Psoas muscle (tissue), 7 donors: ENCODE measurements at regions not wholly inside any gene's neighbourhood (a gene's known extent, or its start where the extent isn't known, plus 50 kb on each side); places are given as distances from the start of the nearest gene placed in this dataset.

Experiments used
- ATAC-seq, 4 donors: fragments of 200-7000 bp; cut with Tn5 transposase; one replicate each; pipeline ENCODE4 v1.9.1; 2020; ENCODE audit warnings: moderate library complexity in 3 of 4, mild to moderate bottlenecking in 2 of 4
- DNase-seq, 2 donors: peaks; one replicate each; pipeline ENCODE4 v3.0.0-alpha.2; 2020
- H3K27ac ChIP-seq: fragments of 200-600 bp; one replicate; pipeline ENCODE4 v1.8.0; 2022
- H3K27me3 ChIP-seq, 3 donors: fragments of 200-600 bp in 1 of 3; one replicate each; pipeline versions ENCODE4 v1.6.1 to v1.8.0; 2013 to 2022; ENCODE audit warnings: low read length in 2 of 3, mild to moderate bottlenecking in 2 of 3, moderate library complexity in 1 of 3; ENCODE audit not compliant: insufficient read depth in 3 of 3
- H3K36me3 ChIP-seq, 2 donors: fragments of 200-600 bp in 1 of 2; one replicate each; pipeline versions ENCODE4 v1.6.1 to v1.8.0; 2013 to 2022; ENCODE audit warnings: low read depth in 1 of 2, mild to moderate bottlenecking in 1 of 2, moderate library complexity in 1 of 2; ENCODE audit not compliant: insufficient read depth in 1 of 2
- H3K4me1 ChIP-seq: fragments of 200-600 bp; one replicate; pipeline ENCODE4 v1.8.0; 2022
- H3K4me3 ChIP-seq: fragments of 200-600 bp; one replicate; pipeline ENCODE4 v1.8.0; 2022; ENCODE audit warnings: mild to moderate bottlenecking
- H3K9me3 ChIP-seq: fragments of 200-600 bp; one replicate; pipeline ENCODE4 v1.8.0; 2022
- WGBS, 3 donors: extraction: QIAGEN DNeasy Blood & Tissue Kit; methylation state at CpG; one replicate each; pipeline versions ENCODE4 v1.1.6 to v1.1.7; 2013; 5-methylcytosine and 5-hydroxymethylcytosine counted together
- intact Hi-C, 2 donors: fragments of 100-400 bp; cut with DNase I; formaldehyde crosslinking; loops; one replicate each; pipeline versions ENCODE4 v1.11.0 to v1.14.2; 2022
- TF ChIP-seq, protein P1 (sequence below): fragments of 200-600 bp; IDR thresholded peaks from one replicate; pipeline ENCODE4 v1.8.0; 2022; ENCODE audit warnings: antibody characterized with exemption
- donor health status: healthy with polysubstance abuse.
- donor health status: DM: no; HTN: no; CAD: no; lungs with moderate emphysema.
- donor health status: Bipolar disorder and iron deficiency.
- donor health status: healthy.
- donor health status: DM: yes; HTN: yes; CAD: no.
- donor health status: DM: no; HTN: no; CAD: no.
- donor health status: DM: yes; HTN: yes; CAD: no.

DNA sequence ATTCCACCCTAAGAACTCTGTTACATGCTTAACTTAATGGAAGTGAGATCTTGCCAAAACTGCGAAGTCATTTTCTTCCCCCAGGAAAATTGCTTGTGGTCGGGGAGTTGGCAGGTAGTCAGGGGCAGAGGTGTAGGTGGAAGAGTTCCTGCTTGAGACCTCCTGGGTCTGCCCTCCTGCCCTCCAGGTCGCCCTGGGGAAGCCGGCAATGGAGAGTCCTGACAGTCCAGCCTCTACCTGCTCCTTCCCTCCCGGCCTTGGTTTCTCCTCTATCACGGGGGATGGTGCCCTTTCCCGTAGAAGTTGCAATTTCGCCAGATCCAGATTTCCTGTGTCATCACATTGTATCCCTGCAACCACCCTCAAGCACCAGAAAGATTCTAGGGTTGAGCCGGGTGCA is 463.8 kb downstream of the MATN1 start:
- WGBS, 3 donors = 44 to 47% (median 45%) methylated on average over 9 of the region's 9 CpGs
- H3K27ac ChIP-seq = no peak overlapping the region
- intact Hi-C loops = no loop called here
- peaks cover 0 to 5% (median 0%) of the 10 kb centered on the region in 3 donors for H3K27me3 ChIP-seq
- H3K4me3 ChIP-seq = no peak overlapping the region
- ATAC-seq (no peak), DNase-seq (no peak)
- H3K36me3 ChIP-seq = no peaks in the 10 kb centered on the region
- TF ChIP-seq, protein P1, sequence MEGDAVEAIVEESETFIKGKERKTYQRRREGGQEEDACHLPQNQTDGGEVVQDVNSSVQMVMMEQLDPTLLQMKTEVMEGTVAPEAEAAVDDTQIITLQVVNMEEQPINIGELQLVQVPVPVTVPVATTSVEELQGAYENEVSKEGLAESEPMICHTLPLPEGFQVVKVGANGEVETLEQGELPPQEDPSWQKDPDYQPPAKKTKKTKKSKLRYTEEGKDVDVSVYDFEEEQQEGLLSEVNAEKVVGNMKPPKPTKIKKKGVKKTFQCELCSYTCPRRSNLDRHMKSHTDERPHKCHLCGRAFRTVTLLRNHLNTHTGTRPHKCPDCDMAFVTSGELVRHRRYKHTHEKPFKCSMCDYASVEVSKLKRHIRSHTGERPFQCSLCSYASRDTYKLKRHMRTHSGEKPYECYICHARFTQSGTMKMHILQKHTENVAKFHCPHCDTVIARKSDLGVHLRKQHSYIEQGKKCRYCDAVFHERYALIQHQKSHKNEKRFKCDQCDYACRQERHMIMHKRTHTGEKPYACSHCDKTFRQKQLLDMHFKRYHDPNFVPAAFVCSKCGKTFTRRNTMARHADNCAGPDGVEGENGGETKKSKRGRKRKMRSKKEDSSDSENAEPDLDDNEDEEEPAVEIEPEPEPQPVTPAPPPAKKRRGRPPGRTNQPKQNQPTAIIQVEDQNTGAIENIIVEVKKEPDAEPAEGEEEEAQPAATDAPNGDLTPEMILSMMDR = no peak
- no peaks in the 10 kb centered on the region for H3K9me3 ChIP-seq
- H3K4me1 ChIP-seq = no peaks in the 10 kb centered on the region

DNA sequence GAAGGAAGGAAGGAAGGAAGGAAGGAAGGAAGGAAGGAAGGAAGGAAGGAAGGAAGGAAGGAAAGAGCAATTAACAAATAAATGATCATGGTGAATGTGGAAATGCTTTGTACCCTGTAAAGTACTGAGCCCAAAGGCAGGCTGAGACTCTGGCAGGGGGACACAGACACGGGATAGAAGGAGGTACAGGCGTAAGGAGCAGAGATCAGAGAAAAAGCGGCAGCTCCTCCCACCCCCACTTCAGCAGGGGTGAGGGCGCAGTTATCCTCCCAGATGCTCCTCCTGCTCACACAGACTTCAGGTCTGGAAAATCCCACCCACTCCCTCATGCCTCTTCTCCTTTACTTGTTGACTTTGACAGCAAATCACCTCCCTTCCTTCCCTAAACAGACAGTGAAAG is 464.5 kb downstream of the MATN1 start:
- 13 to 15% (median 14%) methylated on average over 4 of the region's 4 CpGs for WGBS, 3 donors
- Histone ChIP-seq H3K4me3 (no peak overlapping the region), H3K36me3 (no peaks in the 10 kb centered on the region), H3K27ac (no peak overlapping the region), H3K4me1 (no peaks in the 10 kb centered on the region), H3K27me3 (peaks cover 0 to 5% (median 0%) of the 10 kb centered on the region in 3 donors), H3K9me3 (no peaks in the 10 kb centered on the region)
- intact Hi-C loops = no loop called here
- ATAC-seq (no peak), DNase-seq (no peak)
- TF ChIP-seq, protein P1 = no peak

DNA sequence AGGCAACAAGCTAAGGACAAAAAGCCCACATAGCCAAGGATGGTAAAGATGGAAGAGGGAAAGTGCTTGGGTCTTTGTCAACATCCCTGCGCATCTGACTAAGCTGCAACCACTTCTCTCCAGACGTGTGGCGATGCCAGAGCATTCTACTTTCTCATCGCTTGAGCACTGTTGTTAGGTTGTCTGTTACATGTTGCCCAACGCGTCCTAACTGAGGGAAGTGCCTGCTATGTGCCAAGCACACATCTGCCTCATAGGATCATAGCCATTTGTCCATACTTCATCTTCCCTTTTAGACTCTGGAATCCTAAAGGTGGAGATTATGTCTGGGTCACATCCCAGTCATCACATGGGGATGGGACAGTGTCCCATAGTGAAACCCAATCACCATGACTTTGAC is 464.9 kb downstream of the MATN1 start:
- H3K9me3 ChIP-seq = no peaks in the 10 kb centered on the region
- H3K4me3 ChIP-seq = no peak overlapping the region
- peaks cover 0 to 6% (median 0%) of the 10 kb centered on the region in 3 donors for H3K27me3 ChIP-seq
- no peaks in the 10 kb centered on the region for H3K4me1 ChIP-seq
- ATAC-seq (no peak), DNase-seq (no peak)
- H3K27ac ChIP-seq = no peak overlapping the region
- no peaks in the 10 kb centered on the region for H3K36me3 ChIP-seq
- TF ChIP-seq, protein P1 = no peak
- intact Hi-C loops = no loop called here
- WGBS, 3 donors = 62 to 71% (median 67%) methylated on average over 6 of the region's 6 CpGs

DNA sequence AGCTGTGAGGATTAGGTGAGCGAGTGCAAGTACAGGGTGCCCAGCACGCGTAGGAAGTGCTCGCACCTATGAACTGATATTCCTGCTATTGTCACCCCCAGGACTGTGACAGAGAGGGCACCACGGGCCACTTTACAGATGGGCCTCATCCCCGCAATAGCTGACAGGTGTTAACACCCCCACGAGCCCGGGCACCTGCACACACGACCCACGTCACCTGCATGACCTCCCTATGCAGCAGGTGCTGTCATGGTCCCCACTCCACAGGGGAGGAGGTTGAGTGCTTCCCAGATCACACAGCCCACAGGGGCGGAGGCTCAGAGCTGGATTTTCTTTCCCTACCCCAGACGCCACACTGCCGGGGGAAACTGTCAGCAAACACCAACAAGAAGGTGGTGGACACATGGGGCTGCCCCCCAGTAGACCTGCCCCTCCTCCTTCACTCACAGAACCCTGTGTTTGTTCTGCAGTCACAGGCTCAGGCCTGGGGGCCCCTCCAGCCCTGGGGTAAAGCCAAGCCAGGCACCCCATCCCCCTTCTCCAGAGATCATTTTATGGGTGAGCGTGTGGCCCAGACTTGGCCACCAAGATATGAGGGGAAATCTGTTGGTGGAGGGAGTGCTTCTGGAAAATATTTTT is 465.5 kb downstream of the MATN1 start:
- no peaks in the 10 kb centered on the region for H3K9me3 ChIP-seq
- peaks cover 0 to 8% (median 0%) of the 10 kb centered on the region in 3 donors for H3K27me3 ChIP-seq
- no peak for ATAC-seq
- no peaks in the 10 kb centered on the region for H3K36me3 ChIP-seq
- H3K4me1 ChIP-seq = no peaks in the 10 kb centered on the region
- TF ChIP-seq, protein P1 = no peak
- H3K27ac ChIP-seq = no peak overlapping the region
- intact Hi-C loops = no loop called here
- 74 to 81% (median 79%) methylated on average over 14 of the region's 14 CpGs for WGBS, 3 donors
- no peak overlapping the region for H3K4me3 ChIP-seq
- DNase-seq = no peak

DNA sequence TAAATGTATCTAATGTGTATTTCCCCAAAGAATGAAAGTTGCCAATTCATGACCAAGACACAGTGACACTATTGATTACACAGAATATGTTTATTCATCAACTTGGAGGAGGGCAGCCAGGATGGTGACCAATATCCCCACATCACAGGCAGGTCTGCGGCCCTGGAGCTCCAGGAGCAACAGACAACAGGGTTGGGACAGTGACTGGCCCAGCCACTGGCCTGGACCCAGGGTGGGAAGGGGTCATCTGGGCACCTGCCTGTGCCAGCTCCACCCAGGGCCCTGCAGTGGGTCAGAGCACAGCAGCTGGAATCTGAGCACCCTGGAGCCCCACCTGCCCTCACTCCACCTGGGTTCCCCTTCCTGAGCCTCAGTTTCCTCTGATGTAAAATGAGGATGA is 466.1 kb downstream of the MATN1 start:
- DNase-seq = no peak
- TF ChIP-seq, protein P1 = no peak

More for the DNA sequence above, 466.1 kb downstream of the MATN1 start:
- peaks cover 0 to 8% (median 0%) of the 10 kb centered on the region in 3 donors for H3K27me3 ChIP-seq
- no peaks in the 10 kb centered on the region for H3K36me3 ChIP-seq
- ATAC-seq = no peak
- no peaks in the 10 kb centered on the region for H3K9me3 ChIP-seq
- no peak overlapping the region for H3K27ac ChIP-seq
- no peak overlapping the region for H3K4me3 ChIP-seq
- intact Hi-C loops = no loop called here
- 85 to 90% (median 90%) methylated on average over 1 of the region's 1 CpG for WGBS, 3 donors
- no peaks in the 10 kb centered on the region for H3K4me1 ChIP-seq
